Activated T-cell treated with anti-CD3 and anti-CD28 coated beads, Interleukin-2, amount 50 U/mL, for 24 hours (primary cell): ENCODE measurements at regions not wholly inside any gene's neighbourhood (a gene's known extent, or its start where the extent isn't known, plus 50 kb on each side); places are given as distances from the start of the nearest gene placed in this dataset.

Experiments used
- DNase-seq: peaks from one replicate; pipeline ENCODE4 v3.0.0-alpha.2; 2020
- H3K27ac Mint-ChIP-seq: 2 replicates; pipeline ENCODE4 v1.8.0; 2020; ENCODE audit warnings: mild to moderate bottlenecking, mixed read lengths
- H3K27me3 Mint-ChIP-seq: 2 replicates; pipeline ENCODE4 v1.8.0; 2020; ENCODE audit warnings: mixed read lengths
- H3K36me3 Mint-ChIP-seq: 2 replicates; pipeline ENCODE4 v1.8.0; 2020; ENCODE audit warnings: low read depth, mixed read lengths
- H3K4me1 Mint-ChIP-seq: 2 replicates; pipeline ENCODE4 v1.8.0; 2020; ENCODE audit warnings: low read depth, mixed read lengths
- H3K4me3 Mint-ChIP-seq: 2 replicates; pipeline ENCODE4 v1.8.0; 2020; ENCODE audit warnings: mild to moderate bottlenecking, moderate library complexity, mixed read lengths
- H3K9me3 Mint-ChIP-seq: 2 replicates; pipeline ENCODE4 v1.8.0; 2020; ENCODE audit warnings: mixed read lengths

GRCh38 chr17:17413215-17413792 lies 63.5 kb upstream of the MED9 start:
- DNase-seq: no peak
- H3K4me3 Mint-ChIP-seq: no peak overlapping the region
- H3K9me3 Mint-ChIP-seq: no peaks in the 10 kb centered on the region
- peaks cover 41% of the 10 kb centered on the region for H3K4me1 Mint-ChIP-seq
- no peaks in the 10 kb centered on the region for H3K27me3 Mint-ChIP-seq
- H3K36me3 Mint-ChIP-seq: no peaks in the 10 kb centered on the region
- no peak overlapping the region for H3K27ac Mint-ChIP-seq

DNA sequence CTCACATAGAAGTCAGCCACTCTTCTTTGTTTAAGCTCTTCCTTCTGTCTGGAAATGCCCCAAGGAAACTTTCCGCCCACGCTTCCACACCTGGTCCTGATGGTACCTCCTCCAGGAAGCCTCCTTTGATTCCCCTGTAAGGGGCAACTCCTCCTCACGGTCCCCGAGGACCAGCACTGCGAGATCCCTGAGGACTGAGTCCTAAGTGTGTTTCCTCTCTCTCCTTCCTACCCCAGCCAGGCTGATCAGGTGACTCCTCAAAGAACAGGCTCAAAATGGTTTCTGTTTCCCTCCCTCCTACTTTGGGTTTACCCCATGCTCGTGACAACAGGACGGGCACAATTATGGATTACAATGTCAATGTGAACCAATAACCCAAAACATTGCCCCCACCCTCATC lies 63.0 kb upstream of the MED9 start:
- Mint-ChIP-seq H3K27me3 (no peaks in the 10 kb centered on the region), H3K9me3 (no peaks in the 10 kb centered on the region), H3K27ac (no peak overlapping the region)

DNA sequence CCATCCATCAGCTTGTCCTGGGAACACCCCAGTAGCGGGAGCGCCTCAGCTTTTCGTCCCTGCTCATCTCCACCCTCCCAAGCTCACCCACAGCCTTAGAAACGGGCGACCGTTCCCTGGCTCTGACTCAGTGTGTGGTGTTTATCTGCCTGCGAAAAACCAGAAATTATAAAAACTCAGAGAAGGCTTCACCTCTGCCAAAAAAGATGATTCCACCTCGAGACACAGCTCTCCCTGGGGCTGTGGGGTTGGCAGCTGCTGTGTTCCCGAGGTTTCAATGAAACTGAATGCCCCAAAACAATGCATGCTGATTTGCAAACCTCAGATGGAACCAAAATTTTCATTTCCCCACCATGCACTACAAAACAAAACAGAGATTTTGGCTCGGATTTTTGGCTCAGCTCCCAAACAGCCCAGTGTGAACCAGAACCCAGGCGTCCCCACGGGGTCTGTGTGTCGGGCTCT lies 62.4 kb upstream of the MED9 start:
- Mint-ChIP-seq H3K27ac (no peak overlapping the region), H3K36me3 (no peaks in the 10 kb centered on the region), H3K4me1 (peaks cover 33% of the 10 kb centered on the region), H3K27me3 (no peaks in the 10 kb centered on the region), H3K4me3 (no peak overlapping the region), H3K9me3 (no peaks in the 10 kb centered on the region)
- no peak for DNase-seq

More for the DNA sequence above, 63.0 kb upstream of the MED9 start:
- DNase-seq: no peak
- H3K4me3 Mint-ChIP-seq: no peak overlapping the region
- no peaks in the 10 kb centered on the region for H3K36me3 Mint-ChIP-seq
- H3K4me1 Mint-ChIP-seq: peaks cover 37% of the 10 kb centered on the region

DNA sequence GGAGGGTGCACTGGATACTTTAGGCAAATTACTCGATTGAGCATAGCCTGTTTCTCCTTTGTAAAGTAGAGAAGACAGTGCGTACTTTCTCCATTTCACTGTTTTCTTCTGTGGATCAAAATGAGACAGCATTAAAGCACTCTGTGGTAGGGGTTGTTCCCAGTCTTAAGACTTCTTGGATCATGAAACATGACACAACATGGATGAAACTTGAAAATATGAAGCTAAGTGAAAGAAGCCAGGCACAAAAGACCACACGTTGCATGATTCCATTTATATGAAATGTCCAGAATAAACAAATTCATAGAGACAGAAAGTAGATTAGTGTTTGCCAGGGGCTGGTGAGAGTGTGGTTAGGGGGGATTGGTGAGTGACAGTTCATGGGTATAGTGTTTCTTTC lies 61.8 kb upstream of the MED9 start:
- no peak overlapping the region for H3K27ac Mint-ChIP-seq

DNA sequence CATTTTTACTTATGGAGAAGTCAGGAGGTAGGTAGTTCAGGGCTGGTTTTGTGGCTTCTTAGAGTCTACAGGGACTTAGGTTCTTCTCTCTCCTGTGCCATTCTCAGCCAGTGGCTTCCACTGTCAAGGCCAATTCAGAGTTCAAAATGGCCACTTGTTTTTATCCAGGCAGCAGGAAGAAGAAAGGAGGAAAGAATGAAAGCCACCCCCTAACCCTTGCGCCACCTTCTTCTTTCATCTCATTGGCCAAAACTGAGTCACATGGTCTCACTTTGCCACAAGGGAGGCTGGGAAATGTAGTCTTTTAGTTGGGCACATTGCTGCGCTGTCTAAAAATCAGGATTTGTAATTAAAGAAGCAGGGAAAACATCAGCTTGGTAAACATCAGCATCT lies 60.8 kb upstream of the MED9 start:
- no peak overlapping the region for H3K4me3 Mint-ChIP-seq
- H3K27ac Mint-ChIP-seq: peak overlapping the region; percentile 81
- H3K9me3 Mint-ChIP-seq: no peaks in the 10 kb centered on the region
- DNase-seq: no peak
- H3K27me3 Mint-ChIP-seq: no peaks in the 10 kb centered on the region
- H3K36me3 Mint-ChIP-seq: no peaks in the 10 kb centered on the region
- H3K4me1 Mint-ChIP-seq: peaks cover 30% of the 10 kb centered on the region

More for the DNA sequence above, 61.8 kb upstream of the MED9 start:
- DNase-seq: no peak
- Mint-ChIP-seq H3K36me3 (no peaks in the 10 kb centered on the region), H3K27me3 (no peaks in the 10 kb centered on the region), H3K4me3 (no peak overlapping the region), H3K9me3 (no peaks in the 10 kb centered on the region), H3K4me1 (peaks cover 30% of the 10 kb centered on the region)

GRCh38 chr17:17416400-17417360 lies 60.1 kb upstream of the MED9 start:
- H3K36me3 Mint-ChIP-seq: no peaks in the 10 kb centered on the region
- no peak overlapping the region for H3K4me3 Mint-ChIP-seq
- H3K27ac Mint-ChIP-seq: peak overlapping the region; percentile 81
- no peaks in the 10 kb centered on the region for H3K27me3 Mint-ChIP-seq
- H3K9me3 Mint-ChIP-seq: no peaks in the 10 kb centered on the region
- H3K4me1 Mint-ChIP-seq: peaks cover 28% of the 10 kb centered on the region
- DNase-seq: peak; percentile 45

DNA sequence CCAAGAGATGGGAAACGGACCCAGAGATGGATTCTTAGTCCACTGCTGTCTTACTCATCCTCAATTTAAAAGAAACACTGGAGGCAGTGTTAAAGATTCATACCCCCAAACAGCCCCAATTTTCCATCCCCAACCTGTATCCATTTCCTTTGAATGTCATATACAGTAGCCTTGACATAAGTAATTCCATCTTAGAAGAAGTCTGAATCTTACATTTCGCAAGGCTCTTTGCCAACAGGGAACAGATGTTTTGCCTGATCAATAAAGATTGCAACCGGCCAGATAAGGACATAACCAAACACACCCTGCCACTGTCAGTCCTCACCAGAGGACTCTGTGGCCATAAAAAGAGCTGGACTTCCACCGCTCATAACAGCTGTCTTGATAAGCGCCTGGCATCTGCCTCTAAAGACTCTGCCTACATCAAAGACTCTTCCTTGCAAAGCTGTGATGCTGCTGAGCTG lies 59.0 kb upstream of the MED9 start:
- Mint-ChIP-seq H3K27me3 (no peaks in the 10 kb centered on the region), H3K9me3 (no peaks in the 10 kb centered on the region), H3K27ac (no peak overlapping the region), H3K36me3 (no peaks in the 10 kb centered on the region), H3K4me1 (peaks cover 25% of the 10 kb centered on the region), H3K4me3 (no peak overlapping the region)
- DNase-seq: no peak

- Mint-ChIP-seq H3K4me3 (no peak overlapping the region), H3K27me3 (no peaks in the 10 kb centered on the region), H3K27ac (no peak overlapping the region), H3K4me1 (peaks cover 21% of the 10 kb centered on the region), H3K36me3 (no peaks in the 10 kb centered on the region), H3K9me3 (no peaks in the 10 kb centered on the region)
- no peak for DNase-seq
Observed at GRCh38 chr17:17419166-17419565, 57.6 kb upstream of the MED9 start.

- Mint-ChIP-seq H3K36me3 (no peaks in the 10 kb centered on the region), H3K9me3 (no peaks in the 10 kb centered on the region), H3K27me3 (no peaks in the 10 kb centered on the region), H3K4me3 (no peak overlapping the region), H3K4me1 (peaks cover 21% of the 10 kb centered on the region), H3K27ac (no peak overlapping the region)
- DNase-seq: no peak
Observed at GRCh38 chr17:17419631-17420030, 57.2 kb upstream of the MED9 start.

- Mint-ChIP-seq H3K27me3 (no peaks in the 10 kb centered on the region), H3K4me1 (peaks cover 21% of the 10 kb centered on the region), H3K36me3 (no peaks in the 10 kb centered on the region), H3K4me3 (no peak overlapping the region), H3K9me3 (no peaks in the 10 kb centered on the region), H3K27ac (no peak overlapping the region)
- no peak for DNase-seq
Observed at GRCh38 chr17:17420082-17420481, 56.7 kb upstream of the MED9 start.

DNA sequence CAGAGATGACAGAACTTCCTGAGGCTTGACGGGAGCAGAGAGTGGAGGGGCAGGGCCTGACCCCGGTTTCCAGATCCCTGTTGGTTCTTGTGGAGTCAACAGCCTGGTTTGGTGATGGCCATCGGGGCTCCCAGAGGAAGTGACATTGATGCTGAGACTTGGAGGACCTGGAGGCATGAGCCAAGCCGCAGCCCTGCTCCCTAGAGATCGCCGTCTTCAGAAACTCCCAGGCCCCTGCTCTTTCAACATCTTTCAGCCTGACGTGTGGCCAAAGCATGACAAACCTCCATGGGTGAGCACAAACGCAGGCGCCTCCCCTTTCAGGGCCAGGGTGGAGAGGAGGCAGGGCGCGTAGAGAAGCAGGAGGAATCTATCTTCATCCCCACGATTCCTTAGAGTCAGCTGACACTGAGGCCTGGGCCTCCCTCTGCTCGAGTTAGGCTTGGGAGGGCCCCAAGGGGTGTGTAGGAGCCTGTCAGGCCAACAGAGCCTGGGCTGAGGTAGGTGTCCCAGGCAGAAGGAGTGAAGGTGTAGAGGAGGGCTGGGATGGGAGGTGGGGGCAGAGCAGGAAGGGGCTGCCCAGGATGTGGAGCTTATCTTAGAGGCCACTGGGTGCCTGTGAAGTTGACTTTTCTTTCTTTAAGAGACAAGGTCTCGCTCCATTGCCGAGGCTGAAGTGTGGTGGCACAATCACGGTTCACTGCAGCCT lies 56.1 kb upstream of the MED9 start:
- DNase-seq: no peak
- H3K9me3 Mint-ChIP-seq: no peaks in the 10 kb centered on the region
- no peak overlapping the region for H3K27ac Mint-ChIP-seq
- H3K36me3 Mint-ChIP-seq: no peaks in the 10 kb centered on the region
- H3K27me3 Mint-ChIP-seq: no peaks in the 10 kb centered on the region
- no peak overlapping the region for H3K4me3 Mint-ChIP-seq
- peaks cover 17% of the 10 kb centered on the region for H3K4me1 Mint-ChIP-seq

DNA sequence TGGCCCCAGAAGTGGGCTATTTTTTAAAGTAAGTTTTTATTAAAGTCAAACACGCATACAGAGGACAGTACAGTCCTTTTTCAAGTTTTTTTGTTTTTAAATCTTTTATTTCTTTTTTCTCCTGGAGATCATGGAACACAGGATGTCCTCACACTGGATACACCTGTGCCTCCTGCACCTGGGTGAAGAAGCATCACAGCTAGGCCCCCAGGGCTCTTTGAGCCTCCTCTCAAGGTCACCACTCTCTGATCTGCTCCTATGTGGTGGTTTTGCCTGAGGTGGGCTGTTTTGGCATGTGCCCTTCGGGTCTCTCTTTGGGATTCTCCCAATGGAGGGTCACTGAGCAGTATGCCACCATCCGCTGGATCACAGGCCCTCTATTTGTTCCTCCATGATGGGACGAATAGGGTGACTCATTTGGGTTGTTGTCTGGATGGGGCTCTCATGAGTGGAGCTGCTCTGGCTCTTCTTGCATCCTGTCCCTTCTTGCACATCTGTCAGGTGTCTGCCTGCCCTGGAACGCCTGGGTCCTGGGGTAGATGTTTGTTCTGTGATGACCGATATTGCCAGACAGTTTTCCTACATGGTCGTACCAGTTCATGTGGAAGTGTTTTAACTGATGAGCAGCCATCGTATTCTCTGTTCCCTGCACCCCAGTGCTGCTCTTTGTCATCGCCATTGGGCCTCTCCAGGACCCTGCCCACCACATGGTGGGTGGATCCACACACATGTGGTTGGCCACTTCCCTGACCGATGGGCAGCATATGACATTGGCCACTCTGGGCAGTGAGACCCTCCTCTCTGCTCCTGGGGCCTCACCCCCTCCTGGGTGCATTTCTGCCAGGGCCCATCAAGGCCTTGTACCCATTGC lies 55.2 kb upstream of the MED9 start:
- no peak overlapping the region for H3K27ac Mint-ChIP-seq
- no peak for DNase-seq
- no peaks in the 10 kb centered on the region for H3K27me3 Mint-ChIP-seq
- H3K4me1 Mint-ChIP-seq: peaks cover 11% of the 10 kb centered on the region
- H3K9me3 Mint-ChIP-seq: no peaks in the 10 kb centered on the region
- H3K4me3 Mint-ChIP-seq: no peak overlapping the region
- no peaks in the 10 kb centered on the region for H3K36me3 Mint-ChIP-seq

GRCh38 chr17:17422217-17422610 lies 54.6 kb upstream of the MED9 start:
- H3K36me3 Mint-ChIP-seq: no peaks in the 10 kb centered on the region
- H3K4me3 Mint-ChIP-seq: no peak overlapping the region

DNA sequence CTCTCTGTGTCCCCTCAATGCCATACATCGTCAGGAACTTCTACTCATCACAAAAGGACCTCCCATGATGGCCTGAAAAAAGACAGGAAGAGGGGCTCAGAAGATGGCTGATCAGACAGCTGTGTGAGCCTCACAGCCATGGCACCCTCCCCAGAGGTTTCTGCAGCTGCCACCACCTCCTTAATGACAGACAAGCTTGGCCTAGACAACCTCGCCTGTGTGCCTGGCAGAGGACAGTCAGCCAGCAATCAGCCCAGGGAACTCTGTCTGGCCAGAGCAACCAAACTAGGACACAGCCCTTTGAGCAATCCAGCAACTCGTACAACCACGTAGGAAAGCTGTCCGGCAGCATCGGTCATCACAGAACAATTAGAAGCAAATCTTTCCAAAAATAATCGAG lies 54.2 kb upstream of the MED9 start:
- no peak overlapping the region for H3K27ac Mint-ChIP-seq
- peaks cover 4% of the 10 kb centered on the region for H3K4me1 Mint-ChIP-seq
- no peaks in the 10 kb centered on the region for H3K27me3 Mint-ChIP-seq
- no peaks in the 10 kb centered on the region for H3K36me3 Mint-ChIP-seq
- H3K9me3 Mint-ChIP-seq: no peaks in the 10 kb centered on the region
- H3K4me3 Mint-ChIP-seq: no peak overlapping the region
- no peak for DNase-seq

More at GRCh38 chr17:17422217-17422610, 54.6 kb upstream of the MED9 start:
- no peak overlapping the region for H3K27ac Mint-ChIP-seq
- peaks cover 5% of the 10 kb centered on the region for H3K4me1 Mint-ChIP-seq
- no peaks in the 10 kb centered on the region for H3K27me3 Mint-ChIP-seq
- no peaks in the 10 kb centered on the region for H3K9me3 Mint-ChIP-seq
- no peak for DNase-seq
